ENCODE measurements at regions not wholly inside any gene's neighbourhood (a gene's known extent, or its start where the extent isn't known, plus 50 kb on each side); places are given as distances from the start of the nearest gene placed in this dataset.
A peak's percentile ranks its signal among the peaks of the same experiment; 100 is the strongest.

DNA sequence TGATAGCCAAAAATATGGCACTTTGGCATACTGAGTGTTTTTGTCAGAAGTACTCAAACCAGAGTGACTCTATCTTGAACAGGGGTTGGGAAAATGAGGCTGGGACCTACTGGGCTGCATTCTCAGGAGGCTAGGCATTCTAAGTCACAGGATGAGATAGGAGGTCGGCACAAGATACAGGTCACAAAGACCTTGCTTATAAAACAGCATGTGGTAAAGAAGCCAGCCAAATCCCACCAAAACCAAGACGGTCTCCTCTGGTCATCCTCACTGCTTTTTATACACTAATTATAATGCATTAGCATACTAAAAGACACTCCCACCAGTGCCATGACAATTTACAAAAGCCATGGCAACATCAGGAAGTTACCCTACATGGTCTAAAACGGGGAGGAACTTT lies 985.1 kb downstream of the HACE1 start:
- no peak overlapping the region for H3K4me3 ChIP-seq
- no peaks in the 10 kb centered on the region for H3K9me3 ChIP-seq (ENCODE audit: low read depth)
- TF ChIP-seq, protein P1, sequence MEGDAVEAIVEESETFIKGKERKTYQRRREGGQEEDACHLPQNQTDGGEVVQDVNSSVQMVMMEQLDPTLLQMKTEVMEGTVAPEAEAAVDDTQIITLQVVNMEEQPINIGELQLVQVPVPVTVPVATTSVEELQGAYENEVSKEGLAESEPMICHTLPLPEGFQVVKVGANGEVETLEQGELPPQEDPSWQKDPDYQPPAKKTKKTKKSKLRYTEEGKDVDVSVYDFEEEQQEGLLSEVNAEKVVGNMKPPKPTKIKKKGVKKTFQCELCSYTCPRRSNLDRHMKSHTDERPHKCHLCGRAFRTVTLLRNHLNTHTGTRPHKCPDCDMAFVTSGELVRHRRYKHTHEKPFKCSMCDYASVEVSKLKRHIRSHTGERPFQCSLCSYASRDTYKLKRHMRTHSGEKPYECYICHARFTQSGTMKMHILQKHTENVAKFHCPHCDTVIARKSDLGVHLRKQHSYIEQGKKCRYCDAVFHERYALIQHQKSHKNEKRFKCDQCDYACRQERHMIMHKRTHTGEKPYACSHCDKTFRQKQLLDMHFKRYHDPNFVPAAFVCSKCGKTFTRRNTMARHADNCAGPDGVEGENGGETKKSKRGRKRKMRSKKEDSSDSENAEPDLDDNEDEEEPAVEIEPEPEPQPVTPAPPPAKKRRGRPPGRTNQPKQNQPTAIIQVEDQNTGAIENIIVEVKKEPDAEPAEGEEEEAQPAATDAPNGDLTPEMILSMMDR (IDR thresholded peaks at IDR 0.05; ENCODE audit: low read depth, low read length): no peak
- H3K36me3 ChIP-seq: no peaks in the 10 kb centered on the region
- no peaks in the 10 kb centered on the region for H3K27me3 ChIP-seq
- no peak for DNase-seq (ENCODE audit: low read depth in 1 of 2, low spot score in 1 of 2)
- no peak overlapping the region for H3K27ac ChIP-seq
- no peaks in the 10 kb centered on the region for H3K4me1 ChIP-seq (ENCODE audit: low read depth)

DNA sequence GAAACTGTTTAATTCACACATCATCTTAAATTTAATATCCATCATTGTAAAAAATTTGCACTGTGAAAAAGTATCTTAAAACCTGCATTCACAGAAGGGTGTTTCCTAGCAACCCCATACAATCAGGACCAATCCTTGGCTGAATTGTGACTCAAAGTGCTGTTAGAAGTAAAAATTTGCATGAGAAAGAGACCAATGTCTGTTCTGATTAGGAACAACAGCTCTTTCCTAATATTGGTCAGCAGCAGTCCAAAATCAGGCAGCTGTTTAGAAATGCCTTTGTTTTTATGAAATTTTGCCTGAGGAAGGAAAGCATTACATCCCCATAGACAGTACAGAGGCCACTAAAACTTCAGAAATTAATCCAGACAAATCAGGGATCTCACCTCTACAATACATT lies 987.0 kb downstream of the HACE1 start:
- Histone ChIP-seq H3K4me3 (no peak overlapping the region), H3K27me3 (no peaks in the 10 kb centered on the region), H3K27ac (no peak overlapping the region), H3K36me3 (no peaks in the 10 kb centered on the region), H3K9me3 (ENCODE audit: low read depth) (no peaks in the 10 kb centered on the region), H3K4me1 (ENCODE audit: low read depth) (no peaks in the 10 kb centered on the region)
- TF ChIP-seq, protein P1 (IDR thresholded peaks at IDR 0.05; ENCODE audit: low read depth, low read length): no peak
- no peak for DNase-seq (ENCODE audit: low read depth in 1 of 2, low spot score in 1 of 2)

DNA sequence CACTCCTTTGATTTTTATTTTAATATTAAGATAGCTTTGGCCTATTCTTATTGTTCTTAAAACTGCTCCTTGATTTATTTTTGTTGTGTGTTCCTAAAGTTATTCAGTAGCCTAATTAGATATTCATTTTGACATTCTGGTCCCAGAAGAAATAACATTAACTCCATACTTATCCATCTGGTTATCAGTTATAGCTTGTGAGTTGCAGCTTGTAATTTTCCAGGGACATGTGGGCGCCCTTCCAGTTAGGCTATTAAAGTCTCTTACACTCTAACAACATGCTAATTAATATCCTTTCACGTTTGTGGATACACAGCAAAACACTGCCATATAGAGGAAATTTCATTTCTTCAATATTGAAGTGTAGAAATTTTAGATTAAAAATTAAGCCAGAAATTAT lies 987.5 kb downstream of the HACE1 start:
- H3K36me3 ChIP-seq: no peaks in the 10 kb centered on the region
- no peaks in the 10 kb centered on the region for H3K9me3 ChIP-seq (ENCODE audit: low read depth)
- DNase-seq (ENCODE audit: low read depth in 1 of 2, low spot score in 1 of 2): no peak
- no peaks in the 10 kb centered on the region for H3K4me1 ChIP-seq (ENCODE audit: low read depth)
- H3K27me3 ChIP-seq: no peaks in the 10 kb centered on the region
- H3K27ac ChIP-seq: no peak overlapping the region
- TF ChIP-seq, protein P1 (IDR thresholded peaks at IDR 0.05; ENCODE audit: low read depth, low read length): no peak
- no peak overlapping the region for H3K4me3 ChIP-seq

DNA sequence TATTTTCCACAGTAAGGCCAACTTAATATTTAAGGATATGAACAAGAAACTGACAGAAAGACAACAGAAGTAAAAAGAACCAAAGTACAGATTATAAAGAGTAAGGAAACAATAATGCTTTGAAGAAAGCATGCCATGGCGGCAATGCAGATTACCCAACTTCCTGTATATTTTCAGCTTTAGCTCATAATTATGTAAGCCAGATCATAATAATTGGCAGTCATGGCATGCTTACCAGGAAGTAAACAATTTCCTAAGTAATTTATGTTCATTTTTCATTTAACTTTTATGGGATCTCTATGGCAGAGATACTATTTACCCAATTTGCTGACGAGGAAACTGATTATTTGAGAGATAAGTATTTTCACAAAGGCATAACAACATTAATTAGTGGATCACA lies 988.7 kb downstream of the HACE1 start:
- Histone ChIP-seq H3K27ac (no peak overlapping the region), H3K4me1 (ENCODE audit: low read depth) (no peaks in the 10 kb centered on the region), H3K9me3 (ENCODE audit: low read depth) (no peaks in the 10 kb centered on the region), H3K36me3 (no peaks in the 10 kb centered on the region), H3K27me3 (no peaks in the 10 kb centered on the region), H3K4me3 (no peak overlapping the region)
- peak in 1 of 2 donors; percentile 21 for DNase-seq (ENCODE audit: low read depth in 1 of 2, low spot score in 1 of 2)
- TF ChIP-seq, protein P1 (IDR thresholded peaks at IDR 0.05; ENCODE audit: low read depth, low read length): no peak

DNA sequence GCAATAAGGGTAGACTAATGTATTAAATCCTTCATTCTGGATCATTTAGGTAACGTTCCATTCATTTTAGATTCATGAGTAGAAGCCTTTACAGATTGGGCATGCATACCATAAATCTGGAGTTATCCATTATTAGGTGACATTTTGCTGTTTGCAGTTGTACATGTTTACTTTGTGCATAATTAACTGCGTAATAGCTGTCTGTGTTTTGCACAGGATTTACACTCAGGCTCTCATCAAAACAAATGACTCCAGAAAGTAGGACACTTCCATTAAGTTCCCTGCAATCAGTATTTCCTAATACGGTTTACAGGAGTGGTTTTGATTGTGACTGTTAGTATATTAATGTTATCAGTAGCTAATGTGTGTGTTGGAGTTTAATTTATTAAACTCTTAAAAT lies 997.4 kb downstream of the HACE1 start:
- Histone ChIP-seq H3K4me1 (ENCODE audit: low read depth) (peaks cover 3% of the 10 kb centered on the region), H3K9me3 (ENCODE audit: low read depth) (no peaks in the 10 kb centered on the region), H3K27ac (no peak overlapping the region), H3K36me3 (no peaks in the 10 kb centered on the region), H3K27me3 (no peaks in the 10 kb centered on the region), H3K4me3 (no peak overlapping the region)
- TF ChIP-seq, protein P1 (IDR thresholded peaks at IDR 0.05; ENCODE audit: low read depth, low read length): no peak
- no peak for DNase-seq (ENCODE audit: low read depth in 1 of 2, low spot score in 1 of 2)

DNA sequence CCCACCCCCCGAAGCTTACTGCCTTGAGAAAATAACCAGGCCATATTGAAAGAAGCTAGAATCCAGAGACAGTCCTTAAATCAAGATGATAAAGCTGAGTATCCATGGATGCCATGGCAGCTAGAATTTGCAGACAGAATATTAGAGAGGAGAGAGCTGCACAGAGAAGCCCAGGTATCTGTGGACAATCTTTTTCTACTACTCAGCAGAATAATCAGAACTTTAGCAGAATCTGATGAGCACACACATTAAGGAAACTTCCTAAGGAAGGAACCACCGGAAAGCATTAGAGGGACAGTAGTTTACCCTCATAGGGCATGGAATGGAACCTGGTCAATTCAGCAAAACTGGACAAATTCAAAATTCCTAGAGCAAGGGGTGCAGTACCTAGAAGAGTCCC lies 1001.7 kb downstream of the HACE1 start:
- H3K27me3 ChIP-seq: no peaks in the 10 kb centered on the region
- no peak overlapping the region for H3K4me3 ChIP-seq
- no peaks in the 10 kb centered on the region for H3K9me3 ChIP-seq (ENCODE audit: low read depth)
- TF ChIP-seq, protein P1 (IDR thresholded peaks at IDR 0.05; ENCODE audit: low read depth, low read length): no peak
- no peak overlapping the region for H3K27ac ChIP-seq
- DNase-seq (ENCODE audit: low read depth in 1 of 2, low spot score in 1 of 2): no peak
- H3K36me3 ChIP-seq: no peaks in the 10 kb centered on the region
- no peaks in the 10 kb centered on the region for H3K4me1 ChIP-seq (ENCODE audit: low read depth)
